ENCODE measurements at regions not wholly inside any gene's neighbourhood (a gene's known extent, or its start where the extent isn't known, plus 50 kb on each side); places are given as distances from the start of the nearest gene placed in this dataset.

- no peak for TF ChIP-seq CTCF (IDR thresholded peaks at IDR 0.05)
- no peak for TF ChIP-seq EZH2 (IDR thresholded peaks at IDR 0.05; ENCODE audit: borderline replicate concordance, insufficient read depth, low read depth, low read length, poor library complexity, severe bottlenecking)
Observed at GRCh38 chr5:74953554-74953936, 87.4 kb upstream of the FAM169A start.
